ENCODE measurements at regions not wholly inside any gene's neighbourhood (a gene's known extent, or its start where the extent isn't known, plus 50 kb on each side); places are given as distances from the start of the nearest gene placed in this dataset.
"Not testable (repeated sequence)": the region's sequence is repeated elsewhere in the genome, so short reads cannot be mapped to it uniquely, and the experiment has no call there.

- DNase-seq, result no peak
These were observed 51.8 kb upstream of the AGR3 start for GRCh38 chr7:16933296-16934279.

GRCh38 chr7:16934722-16935340, 53.0 kb upstream of the AGR3 start:
- peak; percentile 27 for DNase-seq

- no peak for DNase-seq
These were observed 53.6 kb upstream of the AGR3 start for GRCh38 chr7:16935341-16935735.

GRCh38 chr7:16936626-16937422, 55.0 kb upstream of the AGR3 start:
- no peak for DNase-seq

- no peak for DNase-seq
These were observed 57.4 kb upstream of the AGR3 start for GRCh38 chr7:16939161-16939560.

GRCh38 chr7:16940776-16941175, 59.0 kb upstream of the AGR3 start:
- no peak for DNase-seq

GRCh38 chr7:16942929-16943509, 61.2 kb upstream of the AGR3 start:
- DNase-seq, result no peak

- no peak for DNase-seq
These were observed 63.2 kb upstream of the AGR3 start for GRCh38 chr7:16944936-16945335.

- DNase-seq, result no peak
These were observed 63.6 kb upstream of the AGR3 start for GRCh38 chr7:16945372-16945771.

- DNase-seq, result not testable (repeated sequence)
These were observed 66.3 kb upstream of the AGR3 start for GRCh38 chr7:16948110-16948509.

GRCh38 chr7:16951483-16952080, 69.8 kb upstream of the AGR3 start:
- DNase-seq, result no peak

GRCh38 chr7:16954321-16954720, 72.5 kb upstream of the AGR3 start:
- DNase-seq, result no peak

GRCh38 chr7:16958724-16959123, 76.9 kb upstream of the AGR3 start:
- no peak for DNase-seq

- no peak for DNase-seq
These were observed 78.7 kb upstream of the AGR3 start for GRCh38 chr7:16960337-16960965.

- DNase-seq, result no peak
These were observed 79.9 kb upstream of the AGR3 start for GRCh38 chr7:16961641-16962040.

- DNase-seq, result no peak
These were observed 81.3 kb upstream of the AGR3 start for GRCh38 chr7:16963044-16963443.

- DNase-seq, result not testable (repeated sequence)
These were observed 83.9 kb upstream of the AGR3 start for GRCh38 chr7:16965697-16966096.

GRCh38 chr7:16967300-16967811, 85.6 kb upstream of the AGR3 start:
- no peak for DNase-seq

GRCh38 chr7:16970732-16971482, 89.1 kb upstream of the AGR3 start:
- DNase-seq, result no peak

- DNase-seq, result no peak
These were observed 93.9 kb upstream of the AGR3 start for GRCh38 chr7:16975712-16976111.

All from activated CD4-positive, alpha-beta T cell treated with anti-CD3 and anti-CD28 coated beads, Interleukin-10, Interleukin-2, amounts not matched to agents 100 ng/mL and 50 ng/mL, durations not matched to agents 16 hours and 8 hours (primary cell).